ENCODE measurements at regions not wholly inside any gene's neighbourhood (a gene's known extent, or its start where the extent isn't known, plus 50 kb on each side); places are given as distances from the start of the nearest gene placed in this dataset.
"Not testable (repeated sequence)": the region's sequence is repeated elsewhere in the genome, so short reads cannot be mapped to it uniquely, and the experiment has no call there.

GRCh38 chr9:108393481-108394001, 462.2 kb downstream of the ACTL7B start:
- not testable (repeated sequence) for DNase-seq

GRCh38 chr9:108392877-108393276, 462.9 kb downstream of the ACTL7B start:
- no peak for DNase-seq

GRCh38 chr9:108389056-108389455, 466.7 kb downstream of the ACTL7B start:
- DNase-seq, result no peak

- DNase-seq, result no peak
Measured at GRCh38 chr9:108386859-108387384, 468.9 kb downstream of the ACTL7B start.

- no peak for DNase-seq
Measured at GRCh38 chr9:108386032-108386431, 469.8 kb downstream of the ACTL7B start.

- no peak for DNase-seq
Measured at GRCh38 chr9:108383796-108384195, 472.0 kb downstream of the ACTL7B start.

- DNase-seq, result no peak
Measured at GRCh38 chr9:108382310-108382709, 473.5 kb downstream of the ACTL7B start.

GRCh38 chr9:108377881-108378280, 477.9 kb downstream of the ACTL7B start:
- no peak for DNase-seq

GRCh38 chr9:108377382-108377781, 478.4 kb downstream of the ACTL7B start:
- no peak for DNase-seq

- no peak for DNase-seq
Measured at GRCh38 chr9:108376140-108376539, 479.6 kb downstream of the ACTL7B start.

- no peak for DNase-seq
Measured at GRCh38 chr9:108374626-108375025, 481.2 kb downstream of the ACTL7B start.

GRCh38 chr9:108367188-108367587, 488.6 kb downstream of the ACTL7B start:
- DNase-seq, result no peak

- no peak for DNase-seq
Measured at GRCh38 chr9:108363311-108363710, 492.5 kb downstream of the ACTL7B start.

GRCh38 chr9:108360304-108360703, 495.5 kb downstream of the ACTL7B start:
- DNase-seq, result no peak

- no peak for DNase-seq
Measured at GRCh38 chr9:108356806-108357205, 499.0 kb downstream of the ACTL7B start.

- no peak for DNase-seq
Measured at GRCh38 chr9:108351571-108351970, 504.2 kb downstream of the ACTL7B start.

- DNase-seq, result no peak
Measured at GRCh38 chr9:108347463-108348188, 508.2 kb downstream of the ACTL7B start.

GRCh38 chr9:108345826-108346225, 510.0 kb downstream of the ACTL7B start:
- no peak for DNase-seq

- DNase-seq, result no peak
Measured at GRCh38 chr9:108339251-108339650, 516.5 kb downstream of the ACTL7B start.

- no peak for DNase-seq
Measured at GRCh38 chr9:108336575-108336974, 519.2 kb downstream of the ACTL7B start.

- DNase-seq, result no peak
Measured at GRCh38 chr9:108333530-108333983, 522.2 kb downstream of the ACTL7B start.

- DNase-seq, result no peak
Measured at GRCh38 chr9:108331596-108331995, 524.2 kb downstream of the ACTL7B start.

GRCh38 chr9:108325406-108325805, 530.4 kb downstream of the ACTL7B start:
- no peak for DNase-seq

GRCh38 chr9:108323615-108324014, 532.2 kb downstream of the ACTL7B start:
- no peak for DNase-seq

Measured in DMS79 (cell line).